ENCODE measurements at regions not wholly inside any gene's neighbourhood (a gene's known extent, or its start where the extent isn't known, plus 50 kb on each side); places are given as distances from the start of the nearest gene placed in this dataset.

DNA sequence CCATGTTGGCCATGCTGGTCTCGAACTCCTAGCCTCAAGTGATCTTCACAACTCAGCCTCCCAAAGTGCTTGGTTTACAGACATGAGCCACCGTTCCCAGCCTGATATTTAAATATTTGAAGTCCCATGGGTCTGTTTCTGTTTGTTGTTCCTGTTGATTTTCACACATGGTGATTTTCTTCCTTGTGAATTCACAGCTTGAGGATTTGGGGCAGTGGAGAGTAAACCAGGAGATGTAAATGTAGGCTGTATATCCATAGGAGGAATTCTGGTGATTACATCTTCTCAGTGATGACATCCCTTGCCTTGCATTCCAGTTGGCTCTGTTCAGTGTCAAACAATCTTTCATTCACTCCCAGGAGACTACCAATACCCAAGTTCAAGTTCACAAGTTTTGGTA lies 471.9 kb downstream of the KCTD12 start:
- no peak for DNase-seq

DNA sequence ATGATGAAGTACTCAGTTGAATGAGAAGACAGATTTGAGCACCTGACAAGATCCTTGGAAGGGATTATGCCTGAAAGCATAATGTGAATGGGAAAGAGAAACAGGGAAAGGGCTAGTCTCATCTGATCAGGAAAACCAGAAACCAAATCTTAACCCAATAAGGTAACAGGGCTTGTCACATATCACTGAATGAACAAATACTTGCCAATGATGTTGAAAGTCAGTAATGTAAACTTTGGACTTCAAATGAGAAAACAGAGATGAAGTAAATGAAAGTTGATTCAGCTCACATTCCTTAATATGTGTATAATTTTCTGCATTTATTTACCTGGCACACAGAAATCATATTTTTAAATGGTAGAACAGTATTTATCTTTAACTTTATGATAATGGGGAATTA lies 480.0 kb downstream of the KCTD12 start:
- DNase-seq, result no peak

DNA sequence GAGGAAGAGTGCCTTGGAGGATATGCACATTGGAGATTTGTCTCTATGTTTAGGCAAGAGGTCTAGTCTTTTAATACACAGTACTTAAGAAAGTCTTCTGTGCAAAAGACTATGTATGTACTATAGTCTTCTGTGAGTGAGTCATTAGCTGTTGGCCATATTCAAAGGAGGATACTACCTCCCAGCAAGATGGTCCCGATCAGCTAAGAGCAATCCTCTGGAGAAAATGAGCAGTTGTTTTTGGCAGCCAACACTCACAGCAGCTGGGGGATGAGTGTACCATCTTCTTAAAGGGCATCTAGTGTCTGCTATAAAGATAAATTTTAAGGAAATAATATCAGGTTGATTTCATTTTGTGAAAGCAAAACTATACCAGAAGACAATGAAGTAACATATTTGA lies 487.8 kb downstream of the KCTD12 start:
- no peak for DNase-seq

DNA sequence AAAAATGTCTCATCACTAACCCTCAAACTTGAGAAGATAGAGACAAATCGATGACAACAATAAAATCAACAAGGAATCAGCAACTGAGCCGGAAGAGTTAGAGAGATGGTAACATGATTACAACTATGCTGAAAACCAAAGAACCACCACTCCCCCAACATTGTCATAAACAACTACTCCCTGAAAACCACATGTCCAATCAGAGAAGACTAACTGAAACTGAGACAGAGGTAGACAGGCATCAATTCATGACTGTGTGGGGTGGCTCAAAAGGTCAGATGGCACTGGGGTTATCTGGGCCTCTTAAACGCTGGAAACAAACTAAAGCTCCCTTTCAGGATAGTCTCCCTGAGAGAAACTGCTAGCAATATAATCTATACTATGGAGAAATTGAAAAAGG lies 488.8 kb downstream of the KCTD12 start:
- DNase-seq, result peak; percentile 47

DNA sequence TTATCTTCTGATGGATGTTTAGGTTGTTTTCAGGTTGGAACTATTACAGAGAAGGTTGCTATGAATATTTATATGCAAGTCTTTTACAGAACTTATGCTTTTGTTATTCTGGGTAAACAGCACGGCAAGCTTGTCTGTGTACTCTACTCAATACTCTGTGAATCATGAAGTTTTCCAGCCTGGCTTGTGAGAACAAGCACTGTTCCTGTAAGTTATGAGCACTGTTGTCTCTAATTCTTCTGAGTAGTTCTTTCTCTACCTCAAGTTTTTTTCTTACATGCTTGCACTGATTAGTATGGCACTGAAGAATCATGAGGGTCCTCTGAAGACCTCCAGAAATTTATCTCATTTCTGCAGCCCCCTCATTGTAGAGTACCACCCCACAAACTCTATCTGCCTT lies 496.9 kb downstream of the KCTD12 start:
- no peak for DNase-seq

DNA sequence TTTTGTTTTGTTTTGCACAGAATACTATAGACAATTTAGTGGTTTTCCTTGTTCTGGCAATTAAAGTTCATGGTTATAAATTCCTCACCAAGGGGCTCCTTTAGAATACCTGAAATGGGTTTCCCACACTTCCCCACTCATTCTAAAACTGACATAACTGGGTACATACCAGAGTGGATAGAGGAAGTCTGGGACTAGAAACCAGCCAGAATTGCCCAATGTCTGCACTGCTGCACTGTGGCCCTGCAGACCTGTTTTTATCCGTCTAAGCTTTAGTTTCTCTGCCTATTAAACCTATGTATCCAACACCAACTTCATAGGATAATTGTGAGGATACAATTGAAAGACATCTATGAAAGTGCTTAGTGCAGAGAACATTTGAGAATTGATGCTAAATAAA lies 498.6 kb downstream of the KCTD12 start:
- DNase-seq, result no peak

DNA sequence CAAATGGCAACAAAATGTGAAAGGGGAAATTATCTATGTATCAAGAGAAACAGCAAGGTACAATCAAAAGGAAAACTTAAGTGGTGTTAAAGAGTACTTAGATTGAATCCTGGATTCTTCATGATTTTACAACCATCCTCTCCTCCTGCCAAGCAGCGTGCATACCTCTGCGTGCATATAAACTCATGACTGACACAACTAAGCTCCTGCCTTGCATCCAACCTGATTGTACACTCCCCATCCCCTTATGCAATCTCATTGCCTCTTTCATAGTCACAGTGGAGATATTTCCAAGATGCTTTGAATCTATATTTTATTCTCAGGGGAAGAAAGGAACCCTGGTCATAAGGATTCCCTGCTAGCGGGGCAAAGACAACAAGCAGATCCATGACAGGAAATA lies 499.9 kb downstream of the KCTD12 start:
- no peak for DNase-seq

DNA sequence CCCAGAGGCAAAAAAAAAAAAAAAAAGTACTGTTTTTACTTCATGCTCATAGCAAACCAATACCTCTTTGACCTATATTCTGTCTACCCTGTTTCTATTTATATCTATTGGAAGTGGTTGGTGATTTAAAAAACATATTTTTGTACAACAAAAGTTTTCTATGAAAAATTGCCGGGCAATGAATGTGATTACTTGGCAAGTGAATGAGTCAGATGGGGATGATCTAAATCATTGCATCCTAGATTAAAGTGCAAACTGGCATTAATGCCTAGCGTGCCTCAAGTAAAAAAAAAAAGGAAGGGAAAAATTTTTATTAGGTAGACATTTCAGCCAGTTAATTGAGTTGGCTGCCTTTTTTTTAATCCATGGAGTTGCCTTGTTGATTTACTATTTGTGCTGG lies 500.6 kb downstream of the KCTD12 start:
- no peak for DNase-seq

DNA sequence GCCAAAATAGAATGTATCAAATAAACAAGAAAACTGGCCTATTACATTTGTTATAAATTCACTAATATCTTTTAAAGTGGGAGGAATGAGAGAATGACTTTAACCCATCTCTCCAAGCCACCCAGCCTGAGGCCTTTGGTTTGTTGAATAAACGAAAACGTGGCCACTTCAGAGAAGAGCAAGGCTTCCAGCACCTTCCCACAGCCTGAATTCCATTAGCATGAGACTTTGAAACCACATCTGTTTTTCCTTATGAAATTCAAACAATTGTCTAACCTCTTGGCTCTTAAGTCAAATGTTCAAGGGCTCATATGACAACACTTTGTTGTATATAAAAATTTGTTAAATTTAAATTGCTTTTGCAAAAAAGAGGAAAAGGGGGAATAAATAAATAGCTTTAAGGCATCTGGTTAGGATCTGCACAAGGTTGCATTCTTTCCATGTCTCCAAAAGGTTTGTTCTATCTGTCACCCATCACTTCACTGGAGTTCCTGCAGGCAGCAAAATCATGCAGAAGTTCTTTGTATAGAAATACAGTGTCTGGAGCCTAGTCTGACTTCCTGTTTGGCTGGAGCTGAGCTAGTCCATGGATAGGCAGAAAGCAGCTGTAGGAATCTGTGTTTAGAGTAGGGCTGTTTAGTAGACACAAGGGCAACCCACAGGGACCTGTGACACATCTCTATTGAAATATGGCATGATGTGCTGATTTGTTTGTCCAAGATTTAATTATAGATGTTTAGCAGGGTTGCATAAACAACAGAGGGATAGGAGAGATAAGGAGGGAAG lies 502.3 kb downstream of the KCTD12 start:
- DNase-seq, result no peak

DNA sequence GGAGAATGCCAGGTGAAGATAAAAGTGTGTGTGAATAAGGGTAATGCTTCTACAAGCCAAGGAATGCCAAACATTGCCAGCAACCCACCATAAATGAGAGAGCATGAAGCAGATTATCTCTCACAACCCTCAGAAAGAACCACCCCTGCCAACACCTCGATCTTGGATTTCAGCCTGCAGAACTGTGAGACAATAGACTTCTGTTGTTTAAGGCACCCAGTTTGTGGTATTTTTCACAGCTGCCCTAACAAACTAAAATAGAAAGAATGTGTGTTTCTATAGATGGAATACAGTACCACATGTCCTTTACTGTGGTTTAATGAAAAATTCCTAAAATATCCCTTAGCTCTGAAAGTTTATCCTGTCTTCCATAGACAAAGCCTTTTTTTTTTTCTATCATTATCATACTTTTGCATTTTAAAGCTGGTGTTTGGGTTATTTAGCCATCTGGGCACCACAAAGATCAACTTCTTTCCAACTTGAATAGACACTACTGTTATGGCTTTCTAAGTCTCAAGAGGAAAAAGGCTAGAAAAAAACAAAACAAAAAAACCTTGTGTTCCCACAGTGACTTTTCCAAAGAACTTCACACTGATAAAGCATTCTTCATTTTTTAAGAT lies 505.6 kb downstream of the KCTD12 start:
- DNase-seq, result no peak

DNA sequence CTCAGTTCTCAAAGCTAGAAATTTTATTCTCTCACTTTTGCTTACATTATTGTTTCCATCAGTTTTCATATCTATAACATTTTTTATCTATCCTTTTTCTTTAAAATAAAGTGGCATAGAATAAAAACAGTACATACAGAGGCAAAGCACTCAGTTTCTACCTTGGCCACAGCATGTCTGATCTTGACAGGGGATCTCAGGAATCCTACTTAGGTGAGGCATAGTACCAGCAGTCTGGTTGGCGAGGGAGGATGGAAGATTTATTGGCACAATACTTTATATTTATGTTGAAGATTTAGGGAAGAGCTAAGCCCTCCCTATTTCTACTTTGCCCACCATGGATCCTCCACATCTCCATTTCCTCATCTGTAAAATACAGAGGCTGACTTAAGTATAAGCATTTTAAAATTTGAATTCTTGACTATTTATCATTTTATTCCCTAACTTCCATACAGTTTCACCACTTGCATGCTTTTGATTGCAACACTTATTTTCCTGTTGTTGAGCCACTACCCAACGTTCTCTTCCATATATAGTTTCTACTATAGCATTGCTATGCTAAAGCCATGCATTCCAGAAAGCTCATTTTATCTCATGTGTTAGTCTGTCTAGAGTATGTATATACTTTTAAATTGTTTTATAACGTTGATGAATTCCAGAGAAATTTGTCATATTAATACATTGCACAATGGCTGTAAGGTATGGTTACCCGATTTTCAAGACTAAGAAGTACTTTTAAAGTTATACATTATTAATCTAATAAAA lies 506.7 kb downstream of the KCTD12 start:
- no peak for DNase-seq

DNA sequence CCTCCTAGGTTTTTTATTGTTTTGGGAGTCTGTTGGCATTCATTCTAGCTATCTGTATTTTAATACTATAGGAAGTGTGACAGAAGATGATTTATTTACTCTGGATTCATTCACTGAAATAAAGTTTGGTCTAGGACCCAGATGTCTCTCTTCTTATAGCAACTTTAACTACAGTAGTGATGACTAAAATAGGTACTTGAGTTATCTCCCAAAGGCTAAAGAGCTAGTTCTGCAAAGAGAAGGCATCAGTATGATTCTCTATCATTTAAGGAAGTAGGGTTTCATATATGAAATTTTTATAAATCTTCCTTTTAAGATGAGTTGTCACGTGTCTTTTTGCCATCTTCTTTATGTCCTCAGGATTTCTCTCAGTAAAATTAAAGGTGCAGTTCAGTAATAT lies 507.4 kb downstream of the KCTD12 start:
- no peak for DNase-seq

DNA sequence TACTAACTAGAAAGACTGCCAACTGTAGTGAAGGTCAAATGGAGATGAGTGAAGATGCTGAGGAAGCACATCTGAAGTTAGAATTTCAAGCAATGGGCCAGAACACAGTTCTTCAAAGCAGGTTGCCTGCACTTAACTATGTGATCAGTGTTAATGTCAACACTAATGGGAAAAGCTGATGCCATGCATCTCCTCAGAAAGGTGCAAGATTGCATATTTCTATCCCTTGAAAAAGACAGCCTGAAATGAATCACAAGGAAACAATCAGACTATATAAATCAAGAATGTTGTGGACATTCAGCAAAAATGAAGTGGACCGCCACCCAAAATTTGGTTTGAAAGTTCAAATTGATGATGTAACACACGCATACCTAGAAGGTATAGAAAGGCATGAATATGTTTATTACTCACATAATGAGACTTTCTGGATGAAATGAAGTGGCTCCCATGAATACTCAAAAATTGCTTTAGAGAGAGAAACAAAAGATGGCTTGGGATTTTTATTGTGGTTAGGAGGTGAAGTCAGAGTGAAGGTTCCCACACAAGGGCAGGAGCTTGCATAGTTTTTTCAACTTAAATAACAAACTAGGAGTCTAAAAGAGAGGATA lies 522.4 kb downstream of the KCTD12 start:
- no peak for DNase-seq

DNA sequence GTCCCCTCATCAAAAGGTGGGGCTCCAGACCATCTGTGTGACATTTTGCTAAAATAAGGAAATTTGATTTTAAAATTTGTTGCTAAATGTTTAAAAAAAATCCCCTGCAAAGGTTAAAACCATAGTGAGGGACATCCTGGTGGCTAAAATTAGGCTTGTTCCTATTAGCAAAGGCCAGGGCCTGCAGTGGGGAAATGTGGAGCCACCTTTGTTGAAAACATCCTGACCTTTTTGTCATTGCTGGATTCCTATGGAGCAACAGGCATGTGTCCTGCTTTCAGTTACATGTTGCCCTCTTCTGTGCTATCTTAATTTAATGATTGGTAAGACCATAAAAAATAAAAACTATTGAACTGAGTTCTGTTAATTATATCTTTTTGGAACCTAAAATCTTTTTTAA lies 524.3 kb downstream of the KCTD12 start:
- no peak for DNase-seq

DNA sequence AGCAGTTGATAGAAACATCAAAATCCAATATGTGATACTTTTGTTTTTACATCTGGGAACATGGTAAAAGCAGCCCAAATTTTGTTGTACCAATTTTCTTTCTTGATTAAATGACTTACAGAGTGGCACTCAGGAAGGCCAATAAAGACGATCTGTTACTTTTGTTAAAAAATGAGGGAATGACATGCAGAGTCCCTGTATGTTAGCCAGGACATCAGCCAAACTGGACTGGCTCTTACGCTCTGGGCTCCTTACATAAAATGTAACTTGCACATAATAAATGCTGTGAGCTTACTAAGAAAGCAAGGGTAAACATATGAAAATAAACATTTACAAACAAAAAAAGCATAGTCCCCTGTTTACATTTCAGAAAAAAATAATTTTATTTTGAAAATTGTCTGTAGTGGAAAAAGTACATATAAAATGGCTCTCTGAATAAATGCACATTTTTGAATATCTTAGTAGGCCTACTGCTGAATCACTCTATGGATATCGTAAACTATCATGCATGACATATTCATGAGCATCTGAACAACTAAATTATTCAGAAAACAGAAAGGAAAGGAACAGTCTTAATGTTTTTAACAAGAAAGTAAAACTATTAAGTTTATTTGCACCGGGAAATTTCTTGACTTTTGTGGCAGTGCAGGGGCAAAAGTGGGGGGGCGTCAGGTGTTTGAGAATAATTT lies 534.5 kb downstream of the KCTD12 start:
- no peak for DNase-seq

DNA sequence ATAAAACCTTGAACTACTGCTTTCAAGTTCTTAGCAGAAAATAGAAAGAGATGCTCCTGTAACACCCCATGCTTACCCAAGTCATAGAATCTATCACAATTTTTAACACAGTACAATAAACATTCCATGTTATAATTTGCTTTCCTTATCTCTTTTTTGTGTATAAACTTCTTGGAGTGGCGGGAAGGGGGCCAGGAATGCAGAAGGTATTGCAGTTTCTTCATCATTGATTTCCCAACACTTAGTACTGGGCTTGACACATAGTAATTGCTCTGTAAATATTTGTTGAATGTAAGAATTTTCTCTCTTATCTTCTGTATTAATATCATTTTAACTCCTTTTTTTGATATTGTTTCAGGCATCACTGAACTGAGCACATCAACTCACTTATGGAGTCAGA lies 535.8 kb downstream of the KCTD12 start:
- no peak for DNase-seq

DNA sequence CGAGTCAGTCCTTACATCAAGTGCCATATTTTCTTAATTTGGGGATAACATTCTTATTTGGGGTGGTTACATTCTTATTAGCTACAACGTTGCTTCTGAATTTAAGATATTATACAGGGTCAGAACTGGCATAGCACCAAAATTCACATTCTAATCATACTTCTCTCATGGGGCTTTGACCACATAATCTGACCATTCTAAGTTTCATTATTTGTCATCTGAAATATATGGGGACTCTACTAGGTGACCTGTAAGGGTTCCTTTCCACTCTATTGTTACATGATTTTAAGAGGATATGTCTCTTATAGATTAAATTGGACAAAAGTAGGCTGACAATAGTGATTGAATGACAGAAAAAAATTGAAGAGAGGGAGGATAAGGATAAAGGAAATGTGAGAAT lies 536.5 kb downstream of the KCTD12 start:
- DNase-seq, result no peak

DNA sequence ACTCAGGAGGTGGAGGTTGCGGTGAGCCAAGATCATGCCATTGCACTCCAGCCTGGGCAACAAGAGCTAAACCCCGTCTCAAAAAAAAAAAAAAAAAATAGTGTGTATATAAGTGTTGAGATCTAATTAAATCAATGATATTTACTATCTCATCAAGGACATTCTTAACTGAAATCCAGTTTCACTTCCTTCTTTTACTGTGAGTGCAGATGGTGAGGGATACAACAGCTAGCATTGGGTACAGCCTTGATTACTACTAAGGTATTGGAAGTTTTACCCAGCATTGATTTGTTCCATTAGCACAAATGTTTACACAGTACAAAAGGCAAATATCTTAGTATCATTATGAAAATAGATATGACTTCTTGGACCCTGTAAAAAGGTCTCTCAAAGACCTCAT lies 546.6 kb downstream of the KCTD12 start:
- DNase-seq, result no peak

DNA sequence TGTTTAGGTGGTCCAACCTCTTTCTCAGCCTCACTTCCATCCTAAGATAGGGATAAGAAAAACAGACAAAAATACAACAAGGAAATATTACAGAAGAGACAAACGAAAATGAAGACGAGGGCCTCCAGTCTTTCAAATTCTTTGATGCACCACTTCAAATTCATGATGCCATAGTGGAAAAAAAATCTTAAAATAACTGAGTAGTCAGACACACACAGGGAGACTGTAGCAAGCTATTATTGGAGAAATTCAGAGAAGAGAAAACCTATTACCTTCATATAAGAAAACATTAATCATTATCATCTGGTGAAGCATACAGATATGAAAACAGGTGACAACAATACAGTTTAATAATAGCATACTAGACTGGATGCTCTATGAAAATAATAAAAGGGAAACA lies 548.2 kb downstream of the KCTD12 start:
- no peak for DNase-seq

DNA sequence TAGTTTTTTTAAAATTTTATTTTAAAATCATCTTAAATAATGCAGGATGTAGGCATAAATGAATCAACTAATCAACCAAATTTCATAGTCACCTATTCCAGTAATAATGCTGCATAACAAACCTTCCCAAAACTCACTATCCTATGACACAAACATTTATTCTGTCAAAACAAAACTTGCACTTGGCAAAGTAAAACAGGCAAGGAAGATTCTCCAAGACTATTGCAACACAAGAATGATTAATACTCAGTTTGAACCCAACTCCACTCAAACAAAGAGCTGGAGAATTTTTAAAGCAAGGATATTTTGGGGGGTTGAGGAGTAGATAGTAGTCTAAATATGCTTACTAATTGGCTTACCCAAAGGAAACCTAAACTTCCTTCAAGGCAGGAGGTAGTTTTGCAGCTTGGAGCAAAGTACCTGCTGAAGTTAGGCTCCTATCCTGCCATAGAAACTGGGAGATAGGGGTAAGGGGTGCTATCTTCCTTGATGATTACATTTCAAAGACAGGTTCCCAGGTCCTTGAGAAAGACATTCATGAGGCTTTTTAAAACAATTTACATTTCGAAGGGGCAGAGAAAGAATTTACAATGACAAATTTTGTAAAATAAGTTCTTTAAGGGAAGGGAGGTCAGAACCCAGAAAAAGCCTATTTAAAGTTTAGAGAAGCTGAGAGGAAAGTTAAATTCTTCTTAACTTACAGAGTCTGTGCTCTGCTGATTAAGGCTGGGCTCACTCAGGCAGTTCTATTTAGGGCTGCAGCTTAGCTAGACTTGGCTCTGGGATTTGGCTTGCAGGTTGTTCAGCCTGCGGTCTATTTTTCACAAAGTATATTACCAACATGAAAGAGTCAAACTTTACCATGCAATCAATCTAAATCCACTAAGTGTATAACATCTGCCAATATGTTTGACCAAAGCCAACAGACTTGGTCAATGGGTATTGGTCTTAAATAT lies 549.0 kb downstream of the KCTD12 start:
- DNase-seq, result no peak

DNA sequence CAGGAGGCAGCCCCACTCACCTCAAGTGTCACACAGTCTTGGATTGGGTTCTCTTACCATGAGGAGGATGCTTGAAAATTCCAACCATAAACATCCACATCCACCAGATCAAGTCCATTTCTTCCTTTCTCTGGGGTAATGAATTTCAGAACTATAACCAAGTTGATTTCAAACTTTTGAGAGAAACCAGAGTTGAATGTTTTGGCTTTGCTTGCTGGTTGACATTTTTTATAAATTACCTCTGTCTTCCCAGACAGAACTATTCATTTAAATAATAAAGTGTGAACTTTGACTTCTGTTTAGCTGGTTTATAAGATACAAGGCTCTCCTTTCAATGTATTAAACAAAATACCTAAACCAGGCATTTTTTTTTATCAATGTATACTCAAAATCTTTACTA lies 550.7 kb downstream of the KCTD12 start:
- no peak for DNase-seq
